ENCODE measurements at regions not wholly inside any gene's neighbourhood (a gene's known extent, or its start where the extent isn't known, plus 50 kb on each side); places are given as distances from the start of the nearest gene placed in this dataset.
A peak's percentile ranks its signal among the peaks of the same experiment; 100 is the strongest.
"Not testable (repeated sequence)": the region's sequence is repeated elsewhere in the genome, so short reads cannot be mapped to it uniquely, and the experiment has no call there.

GRCh38 chr5:158471535-158471924 lies 612.6 kb upstream of the CLINT1 start:
- no peak for DNase-seq

GRCh38 chr5:158470764-158471534 lies 612.0 kb upstream of the CLINT1 start:
- no peak for DNase-seq

- no peak for DNase-seq
Observed at GRCh38 chr5:158468444-158468843, 609.5 kb upstream of the CLINT1 start.

GRCh38 chr5:158466191-158466590 lies 607.2 kb upstream of the CLINT1 start:
- no peak for DNase-seq

GRCh38 chr5:158465086-158465972 lies 606.4 kb upstream of the CLINT1 start:
- no peak for DNase-seq

GRCh38 chr5:158464383-158464782 lies 605.4 kb upstream of the CLINT1 start:
- no peak for DNase-seq

GRCh38 chr5:158463938-158464337 lies 605.0 kb upstream of the CLINT1 start:
- no peak for DNase-seq

- DNase-seq = peak; percentile 20
Observed at GRCh38 chr5:158463188-158463587, 604.2 kb upstream of the CLINT1 start.

- DNase-seq = no peak
Observed at GRCh38 chr5:158462349-158463114, 603.6 kb upstream of the CLINT1 start.

- no peak for DNase-seq
Observed at GRCh38 chr5:158461240-158461854, 602.4 kb upstream of the CLINT1 start.

- DNase-seq = no peak
Observed at GRCh38 chr5:158458086-158458485, 599.1 kb upstream of the CLINT1 start.

GRCh38 chr5:158456756-158457155 lies 597.8 kb upstream of the CLINT1 start:
- DNase-seq = peak; percentile 89

GRCh38 chr5:158456241-158456640 lies 597.3 kb upstream of the CLINT1 start:
- no peak for DNase-seq

- DNase-seq = no peak
Observed at GRCh38 chr5:158451993-158452672, 593.2 kb upstream of the CLINT1 start.

GRCh38 chr5:158451203-158451992 lies 592.5 kb upstream of the CLINT1 start:
- DNase-seq = peak; percentile 91

GRCh38 chr5:158450751-158451171 lies 591.8 kb upstream of the CLINT1 start:
- peak; percentile 67 for DNase-seq

- not testable (repeated sequence) for DNase-seq
Observed at GRCh38 chr5:158446761-158447160, 587.8 kb upstream of the CLINT1 start.

- DNase-seq = not testable (repeated sequence)
Observed at GRCh38 chr5:158439204-158439603, 580.3 kb upstream of the CLINT1 start.

- DNase-seq = no peak
Observed at GRCh38 chr5:158436271-158437065, 577.5 kb upstream of the CLINT1 start.

GRCh38 chr5:158435161-158435616 lies 576.2 kb upstream of the CLINT1 start:
- peak; percentile 73 for DNase-seq

All from kidney glomerular epithelial cell (primary cell).